Tibial nerve (tissue), 4 donors: ENCODE measurements at regions not wholly inside any gene's neighbourhood (a gene's known extent, or its start where the extent isn't known, plus 50 kb on each side); places are given as distances from the start of the nearest gene placed in this dataset.

ENCODE experiments used
- DNase-seq, 2 donors: peaks; one replicate each; pipeline ENCODE4 v3.0.0-alpha.2; 2019; ENCODE audit warnings: low spot score in 2 of 2
- H3K27ac ChIP-seq, 4 donors: fragments of 200-600 bp; sonication (generic) in 3 of 4; one replicate each; pipeline ENCODE4 v1.5.1; 2017 to 2019; ENCODE audit warnings: mild to moderate bottlenecking in 1 of 4
- H3K27me3 ChIP-seq, 2 donors: fragments of 200-600 bp; sonication (generic) in 1 of 2; one replicate each; pipeline versions ENCODE4 v1.5.1 to v1.6.0; 2017 to 2019
- H3K36me3 ChIP-seq, 3 donors: fragments of 200-600 bp; sonication (generic); one replicate each; pipeline ENCODE4 v1.5.1; 2018 to 2019
- H3K4me1 ChIP-seq, 4 donors: fragments of 200-600 bp; sonication (generic) in 3 of 4; one replicate each; pipeline ENCODE4 v1.5.1; 2017 to 2019
- H3K4me3 ChIP-seq, 4 donors: fragments of 200-600 bp; sonication (generic) in 3 of 4; one replicate each; pipeline ENCODE4 v1.5.1; 2017 to 2019; ENCODE audit warnings: mild to moderate bottlenecking in 1 of 4, moderate library complexity in 1 of 4
- H3K9me3 ChIP-seq, 4 donors: fragments of 200-600 bp; sonication (generic) in 3 of 4; one replicate each; pipeline ENCODE4 v1.5.1; 2017 to 2019
- CTCF ChIP-seq, 5 experiments: fragments of 200-600 bp in 3 of 5; fragments of 450-650 bp in 2 of 5; sonication (generic) in 3 of 5; IDR thresholded peaks; one replicate each; pipeline ENCODE4 v1.5.1; 2016 to 2019; ENCODE audit warnings: antibody characterized with exemption in 5 of 5, mild to moderate bottlenecking in 3 of 5, moderate library complexity in 2 of 5
- EP300 ChIP-seq, 2 donors: sonication (generic); formaldehyde crosslinking; IDR thresholded peaks; one replicate each; pipeline ENCODE4 v1.6.1; 2017; ENCODE audit warnings: antibody characterized with exemption in 2 of 2, mild to moderate bottlenecking in 1 of 2
- POLR2A ChIP-seq, 2 donors: fragments of 450-650 bp; IDR thresholded peaks; one replicate each; pipeline ENCODE4 v1.6.1; 2017; ENCODE audit warnings: antibody characterized with exemption in 2 of 2, mild to moderate bottlenecking in 2 of 2, moderate library complexity in 2 of 2
- WGBS, 2 donors: methylation state at CpG; one replicate each; pipeline ENCODE4 v1.1.5; 2018; 5-methylcytosine and 5-hydroxymethylcytosine counted together

- no peaks in the 10 kb centered on the region for H3K27me3 ChIP-seq
- no peaks in the 10 kb centered on the region for H3K4me1 ChIP-seq
- TF ChIP-seq CTCF (IDR thresholded peaks at IDR 0.05): peak; percentile 81 to 100 (median 99)
- no peak for TF ChIP-seq POLR2A (IDR thresholded peaks at IDR 0.05)
- no peaks in the 10 kb centered on the region for H3K36me3 ChIP-seq
- H3K27ac ChIP-seq: no peak overlapping the region
- peak; percentile 54 to 74 for DNase-seq
- H3K4me3 ChIP-seq: no peak overlapping the region
- no peaks in the 10 kb centered on the region for H3K9me3 ChIP-seq
- WGBS, 2 donors: 22 to 25% methylated on average over 13 of the region's 13 CpGs
Observed at GRCh38 chr1:5514527-5515183, 477.6 kb downstream of the NPHP4 start.

GRCh38 chr1:5513846-5514526, 478.2 kb downstream of the NPHP4 start:
- Histone ChIP-seq H3K27me3 (no peaks in the 10 kb centered on the region), H3K36me3 (no peaks in the 10 kb centered on the region), H3K27ac (no peak overlapping the region), H3K4me3 (no peak overlapping the region), H3K4me1 (no peaks in the 10 kb centered on the region), H3K9me3 (no peaks in the 10 kb centered on the region)
- 53 to 58% methylated on average over 7 of the region's 7 CpGs for WGBS, 2 donors
- DNase-seq: no peak
- TF ChIP-seq EP300 (IDR thresholded peaks at IDR 0.05) (no peak), POLR2A (IDR thresholded peaks at IDR 0.05) (no peak), CTCF (IDR thresholded peaks at IDR 0.05) (no peak)

GRCh38 chr1:5513179-5513578, 479.0 kb downstream of the NPHP4 start:
- DNase-seq: no peak
- H3K27ac ChIP-seq: no peak overlapping the region
- no peak for TF ChIP-seq CTCF (IDR thresholded peaks at IDR 0.05)
- 95 to 96% methylated on average over 8 to 9 of the region's 9 CpGs for WGBS, 2 donors
- H3K4me3 ChIP-seq: no peak overlapping the region
- no peaks in the 10 kb centered on the region for H3K36me3 ChIP-seq
- H3K9me3 ChIP-seq: no peaks in the 10 kb centered on the region
- H3K27me3 ChIP-seq: no peaks in the 10 kb centered on the region
- H3K4me1 ChIP-seq: no peaks in the 10 kb centered on the region

GRCh38 chr1:5511381-5512097, 480.7 kb downstream of the NPHP4 start:
- WGBS, 2 donors: 70 to 73% methylated on average over 9 of the region's 9 CpGs
- no peaks in the 10 kb centered on the region for H3K9me3 ChIP-seq
- TF ChIP-seq EP300 (IDR thresholded peaks at IDR 0.05) (no peak), CTCF (IDR thresholded peaks at IDR 0.05) (no peak), POLR2A (IDR thresholded peaks at IDR 0.05) (no peak)
- H3K4me1 ChIP-seq: no peaks in the 10 kb centered on the region
- H3K4me3 ChIP-seq: no peak overlapping the region
- no peak overlapping the region for H3K27ac ChIP-seq
- H3K36me3 ChIP-seq: no peaks in the 10 kb centered on the region
- no peaks in the 10 kb centered on the region for H3K27me3 ChIP-seq
- DNase-seq: no peak
